ENCODE measurements at regions not wholly inside any gene's neighbourhood (a gene's known extent, or its start where the extent isn't known, plus 50 kb on each side); places are given as distances from the start of the nearest gene placed in this dataset.

- no peak overlapping the region for H3K4me3 ChIP-seq
- TF ChIP-seq ZC3H11A (IDR thresholded peaks at IDR 0.05) (no peak), RCOR1 (IDR thresholded peaks at IDR 0.05; ENCODE audit: low read depth, low read length) (no peak)
- H3K4me2 ChIP-seq, result no peak overlapping the region
- FAIRE-seq (no peak), DNase-seq (ENCODE audit: low read depth in 1 of 2, low spot score in 1 of 2) (no peak), ATAC-seq (no peak)
- CTCF ChIA-PET, result interaction anchor here (1.1 to 1.3 kb wide), 2 partner anchors 13 to 200 kb away, joined by 3 to 4 read pairs; no protein-coding TSS in a partner anchor
- POLR2A ChIA-PET, result no interaction called here
- H3K27ac ChIP-seq, result no peak overlapping the region
- no peaks in the 10 kb centered on the region for H3K9me3 ChIP-seq
- WGBS (ENCODE audit: missing lambda C conversion rate), result 93% methylated on average over 1 of the region's 1 CpG
- H3K4me1 ChIP-seq, result peaks cover 14% of the 10 kb centered on the region
Observed at GRCh38 chrX:45715748-45716147, 515.1 kb upstream of the DIPK2B start.

GRCh38 chrX:45714866-45715265 is 514.2 kb upstream of the DIPK2B start:
- no peak for FAIRE-seq
- Histone ChIP-seq H3K9me3 (no peaks in the 10 kb centered on the region), H3K4me1 (peaks cover 23% of the 10 kb centered on the region), H3K4me2 (0 out of 3 replicates have a peak overlapping the region, but pooled peaks have one; percentile 8), H3K27ac (no peak overlapping the region), H3K4me3 (no peak overlapping the region)
- DNase-seq (ENCODE audit: low read depth in 1 of 2, low spot score in 1 of 2), result peak in 1 of 2 experiments; percentile 22
- ChIA-PET CTCF (interaction anchor here (1.1 to 1.3 kb wide), 2 partner anchors 14 to 199 kb away, joined by 3 to 4 read pairs; no protein-coding TSS in a partner anchor), POLR2A (no interaction called here)
- TF ChIP-seq ZSCAN20 (CRISPR knock-in tag; IDR thresholded peaks at IDR 0.05) (no peak), CHD4 (IDR thresholded peaks at IDR 0.05; ENCODE audit: borderline replicate concordance) (no peak), HMGXB4 (CRISPR knock-in tag; IDR thresholded peaks at IDR 0.05; ENCODE audit: borderline replicate concordance) (no peak), ZNF302 (CRISPR knock-in tag; IDR thresholded peaks at IDR 0.05) (no peak), KDM5A (IDR thresholded peaks at IDR 0.05) (no peak), USF2 (IDR thresholded peaks at IDR 0.05) (no peak), CBX2 (IDR thresholded peaks at IDR 0.05; ENCODE audit: borderline replicate concordance, low read depth) (no peak), TP53 (CRISPR knock-in tag; IDR thresholded peaks at IDR 0.05) (no peak), RFX5 (IDR thresholded peaks at IDR 0.05) (no peak), REST (IDR thresholded peaks at IDR 0.05) (no peak), HEYL (CRISPR knock-in tag; IDR thresholded peaks at IDR 0.05) (no peak), HES2 (IDR thresholded peaks at IDR 0.05) (no peak), POLR2A (IDR thresholded peaks at IDR 0.05; ENCODE audit: low read length) (no peak), EHF (CRISPR knock-in tag; IDR thresholded peaks at IDR 0.05) (no peak), FOXS1 (CRISPR knock-in tag; IDR thresholded peaks at IDR 0.05) (no peak), JUN (IDR thresholded peaks at IDR 0.05) (no peak)
- 73% methylated on average over 3 of the region's 3 CpGs for WGBS (ENCODE audit: missing lambda C conversion rate)
- ATAC-seq, result no peak

- ChIA-PET POLR2A (no interaction called here), CTCF (interaction anchor here (3.6 kb wide), 1 partner anchor 389 kb away, joined by 10 read pairs; no protein-coding TSS in a partner anchor)
- peaks cover 25% of the 10 kb centered on the region for H3K4me1 ChIP-seq
- ATAC-seq, result no peak
- H3K27ac ChIP-seq, result peak overlapping the region in 1 of 2 experiments; percentile 69; a peak in 2 of 6 replicates
- 77% methylated on average over 1 of the region's 1 CpG for WGBS (ENCODE audit: missing lambda C conversion rate)
- no peak for DNase-seq (ENCODE audit: low read depth in 1 of 2, low spot score in 1 of 2)
- H3K4me3 ChIP-seq, result no peak overlapping the region
- no peaks in the 10 kb centered on the region for H3K9me3 ChIP-seq
- H3K4me2 ChIP-seq, result no peak overlapping the region
- no peak for FAIRE-seq
- TF ChIP-seq CHD4 (IDR thresholded peaks at IDR 0.05; ENCODE audit: borderline replicate concordance) (no peak), HOXA7 (CRISPR knock-in tag; IDR thresholded peaks at IDR 0.05) (no peak), CHD2 (IDR thresholded peaks at IDR 0.05; ENCODE audit: low read length, partially characterized antibody) (no peak), MAX (IDR thresholded peaks at IDR 0.05) (no peak), NR3C1 (IDR thresholded peaks at IDR 0.05) (no peak), ZNF302 (CRISPR knock-in tag; IDR thresholded peaks at IDR 0.05) (no peak), ELK1 (IDR thresholded peaks at IDR 0.05; ENCODE audit: low read depth, low read length) (no peak), MAFK (IDR thresholded peaks at IDR 0.05; ENCODE audit: partially characterized antibody) (no peak), HMGXB4 (CRISPR knock-in tag; IDR thresholded peaks at IDR 0.05; ENCODE audit: borderline replicate concordance) (no peak), CBX2 (IDR thresholded peaks at IDR 0.05; ENCODE audit: borderline replicate concordance, low read depth) (no peak)
Observed at GRCh38 chrX:45712067-45712466, 511.4 kb upstream of the DIPK2B start.
